ENCODE measurements at regions not wholly inside any gene's neighbourhood (a gene's known extent, or its start where the extent isn't known, plus 50 kb on each side); places are given as distances from the start of the nearest gene placed in this dataset.

DNA sequence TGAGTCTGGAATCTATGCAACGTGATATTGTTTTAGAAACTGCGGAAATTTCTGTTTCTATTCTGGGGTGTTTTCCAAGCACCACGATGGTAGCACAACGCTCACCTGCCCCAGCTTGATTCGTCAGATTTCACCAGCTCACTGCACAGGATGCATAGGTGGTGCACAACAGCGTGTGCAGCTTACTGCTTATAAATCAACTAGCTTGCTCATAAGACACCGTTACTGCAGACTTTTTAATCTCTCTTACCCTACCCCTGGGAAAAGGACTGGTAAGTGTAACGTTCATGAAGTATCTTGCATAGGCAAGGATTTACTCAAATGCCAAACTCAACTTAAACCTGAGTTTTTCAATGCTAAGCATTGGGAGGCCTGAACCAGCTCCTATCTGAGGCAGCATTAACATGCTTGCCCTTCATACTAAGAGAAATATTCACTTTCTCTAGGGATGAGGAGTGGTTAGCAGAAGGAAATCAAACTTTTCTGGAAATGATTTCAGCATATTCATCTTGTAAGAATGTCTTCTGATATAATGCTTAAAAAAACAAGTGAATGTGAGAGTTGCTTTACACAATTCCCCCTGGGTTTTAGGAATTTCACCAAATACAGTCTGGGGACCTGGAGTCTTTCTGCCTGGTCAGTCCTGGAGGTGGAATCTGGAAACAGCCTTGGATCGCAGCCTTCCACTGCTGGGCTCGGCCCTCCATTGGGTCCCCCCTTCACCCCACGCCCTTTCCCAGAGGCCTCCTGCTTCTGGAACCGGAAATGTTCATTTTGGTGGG lies 100.6 kb downstream of the DACT2 start:
- ATAC-seq (peak; percentile 24), DNase-seq (no peak)
- no peaks in the 10 kb centered on the region for H3K36me3 ChIP-seq (replicated peaks in 1 of 2; ENCODE audit: insufficient read depth in 1 of 2, low read depth in 2 of 2)
- intact Hi-C loops (cut with DNase I) = no loop called here
- H3K9me3 ChIP-seq = no peaks in the 10 kb centered on the region
- H3K27me3 ChIP-seq = no peaks in the 10 kb centered on the region
- no peak overlapping the region for H3K27ac ChIP-seq
- H3K4me3 ChIP-seq = no peak overlapping the region
- TF ChIP-seq, protein P1, sequence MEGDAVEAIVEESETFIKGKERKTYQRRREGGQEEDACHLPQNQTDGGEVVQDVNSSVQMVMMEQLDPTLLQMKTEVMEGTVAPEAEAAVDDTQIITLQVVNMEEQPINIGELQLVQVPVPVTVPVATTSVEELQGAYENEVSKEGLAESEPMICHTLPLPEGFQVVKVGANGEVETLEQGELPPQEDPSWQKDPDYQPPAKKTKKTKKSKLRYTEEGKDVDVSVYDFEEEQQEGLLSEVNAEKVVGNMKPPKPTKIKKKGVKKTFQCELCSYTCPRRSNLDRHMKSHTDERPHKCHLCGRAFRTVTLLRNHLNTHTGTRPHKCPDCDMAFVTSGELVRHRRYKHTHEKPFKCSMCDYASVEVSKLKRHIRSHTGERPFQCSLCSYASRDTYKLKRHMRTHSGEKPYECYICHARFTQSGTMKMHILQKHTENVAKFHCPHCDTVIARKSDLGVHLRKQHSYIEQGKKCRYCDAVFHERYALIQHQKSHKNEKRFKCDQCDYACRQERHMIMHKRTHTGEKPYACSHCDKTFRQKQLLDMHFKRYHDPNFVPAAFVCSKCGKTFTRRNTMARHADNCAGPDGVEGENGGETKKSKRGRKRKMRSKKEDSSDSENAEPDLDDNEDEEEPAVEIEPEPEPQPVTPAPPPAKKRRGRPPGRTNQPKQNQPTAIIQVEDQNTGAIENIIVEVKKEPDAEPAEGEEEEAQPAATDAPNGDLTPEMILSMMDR (IDR thresholded peaks at IDR 0.05) = no peak
- TF ChIP-seq POLR2A (IDR thresholded peaks at IDR 0.05) = no peak
- H3K4me1 ChIP-seq = no peaks in the 10 kb centered on the region
- 69 to 73% methylated on average over 12 of the region's 12 CpGs for WGBS, 2 donors

DNA sequence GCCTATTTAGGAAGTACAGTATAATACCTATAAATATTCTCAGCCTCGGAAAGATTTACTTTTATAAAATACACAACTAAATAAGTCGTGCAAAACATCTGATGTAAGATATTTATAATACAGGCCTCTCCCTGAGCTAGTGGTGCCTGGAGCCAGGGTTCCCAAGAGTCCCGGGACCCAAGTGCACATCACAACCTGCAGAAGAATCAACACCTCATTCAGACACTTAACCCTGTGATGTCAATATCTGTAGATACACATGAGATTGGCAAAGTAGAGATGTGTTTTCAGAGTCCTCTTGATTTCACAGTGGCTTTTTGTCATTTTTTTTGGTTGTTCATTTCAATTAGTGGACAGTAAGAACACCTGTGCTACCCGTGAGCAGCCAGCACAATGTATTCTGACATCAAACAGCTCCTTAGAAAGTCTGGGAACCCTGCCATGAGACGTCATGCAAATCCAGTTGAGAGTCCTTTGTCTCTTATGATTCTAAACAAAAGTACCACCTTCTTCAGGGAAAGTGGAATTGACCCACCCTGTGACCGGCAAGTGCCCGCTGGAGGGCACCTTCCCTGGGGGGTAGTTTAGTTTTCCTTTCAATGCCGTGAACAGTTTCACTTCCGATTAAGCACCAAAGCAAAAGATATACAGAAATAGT lies 101.6 kb downstream of the DACT2 start:
- WGBS, 2 donors = 62 to 67% methylated on average over 9 of the region's 9 CpGs
- intact Hi-C loops (cut with DNase I) = no loop called here
- TF ChIP-seq, protein P1 (IDR thresholded peaks at IDR 0.05) = no peak

DNA sequence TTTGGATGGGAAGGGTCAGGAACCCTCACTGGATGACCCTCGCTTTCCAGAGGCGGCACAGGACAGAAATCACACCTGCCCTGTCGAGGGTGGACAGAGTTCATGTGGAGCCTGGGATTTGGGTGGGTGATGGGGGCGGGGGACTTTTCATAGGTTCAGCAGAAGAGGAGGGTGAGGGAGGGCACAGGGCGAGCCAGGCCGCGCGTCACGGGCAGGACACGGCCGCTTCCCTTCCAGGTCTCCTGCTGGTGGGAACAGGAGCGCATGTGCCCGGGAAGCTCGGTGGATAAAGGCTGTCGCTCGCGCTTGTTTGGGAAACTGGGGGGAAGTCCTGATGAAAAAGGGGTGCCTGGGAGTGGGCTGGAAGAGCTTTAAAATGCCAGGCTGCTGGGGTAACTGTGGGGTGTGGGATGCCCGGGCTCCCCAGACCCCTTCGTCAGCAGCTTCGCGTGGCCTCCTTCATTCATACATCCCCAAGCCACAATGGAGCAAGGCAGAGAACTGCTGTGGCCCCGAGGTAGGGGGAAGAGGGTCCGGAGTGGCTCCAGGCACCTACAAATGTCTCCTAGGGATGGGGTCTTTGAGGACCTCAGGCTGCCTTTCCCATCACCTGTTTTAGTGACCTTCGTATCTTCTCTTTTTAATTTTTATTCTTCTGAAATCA lies 102.2 kb downstream of the DACT2 start:
- H3K27ac ChIP-seq = no peak overlapping the region
- no peaks in the 10 kb centered on the region for H3K9me3 ChIP-seq
- H3K4me3 ChIP-seq = no peak overlapping the region
- H3K27me3 ChIP-seq = no peaks in the 10 kb centered on the region
- TF ChIP-seq, protein P1 (IDR thresholded peaks at IDR 0.05) = no peak
- no peak for TF ChIP-seq POLR2A (IDR thresholded peaks at IDR 0.05)
- DNase-seq = no peak
- H3K4me1 ChIP-seq = no peaks in the 10 kb centered on the region
- no peak for ATAC-seq
- 89 to 91% methylated on average over 24 of the region's 24 CpGs for WGBS, 2 donors
- no peaks in the 10 kb centered on the region for H3K36me3 ChIP-seq (replicated peaks in 1 of 2; ENCODE audit: insufficient read depth in 1 of 2, low read depth in 2 of 2)
- intact Hi-C loops (cut with DNase I) = no loop called here

More for the DNA sequence above, 101.6 kb downstream of the DACT2 start:
- no peak for ATAC-seq
- no peak overlapping the region for H3K4me3 ChIP-seq
- no peak overlapping the region for H3K27ac ChIP-seq
- no peaks in the 10 kb centered on the region for H3K36me3 ChIP-seq (replicated peaks in 1 of 2; ENCODE audit: insufficient read depth in 1 of 2, low read depth in 2 of 2)
- DNase-seq = no peak
- H3K4me1 ChIP-seq = no peaks in the 10 kb centered on the region
- no peaks in the 10 kb centered on the region for H3K27me3 ChIP-seq
- H3K9me3 ChIP-seq = no peaks in the 10 kb centered on the region

DNA sequence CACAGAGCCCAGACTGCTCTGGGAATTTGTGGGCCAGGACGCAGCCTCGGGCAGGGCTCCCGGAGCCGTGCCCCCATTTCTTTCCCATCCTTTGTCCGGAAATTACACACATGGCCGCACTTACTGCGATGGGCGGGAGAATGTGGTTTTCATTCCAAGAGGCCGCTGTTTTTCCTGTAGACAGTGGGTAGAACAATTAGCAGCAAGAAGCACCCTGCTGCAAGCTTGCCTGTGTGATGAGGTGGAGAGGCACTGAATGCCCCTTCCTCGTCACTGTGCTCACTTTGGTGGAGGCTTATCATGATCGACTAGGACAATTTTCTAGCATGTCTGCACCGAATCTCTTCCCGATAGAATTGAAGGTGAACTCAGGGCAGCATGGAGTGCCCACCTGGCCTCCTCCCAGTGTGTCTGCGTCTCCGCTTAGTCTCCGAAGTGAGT lies 102.8 kb downstream of the DACT2 start:
- Histone ChIP-seq H3K27me3 (no peaks in the 10 kb centered on the region), H3K4me3 (no peak overlapping the region), H3K9me3 (no peaks in the 10 kb centered on the region), H3K36me3 (replicated peaks in 1 of 2; ENCODE audit: insufficient read depth in 1 of 2, low read depth in 2 of 2) (no peaks in the 10 kb centered on the region), H3K4me1 (no peaks in the 10 kb centered on the region), H3K27ac (no peak overlapping the region)
- ATAC-seq = no peak
- no peak for DNase-seq
- TF ChIP-seq, protein P1 (IDR thresholded peaks at IDR 0.05) = no peak
- TF ChIP-seq POLR2A (IDR thresholded peaks at IDR 0.05) = no peak
- intact Hi-C loops (cut with DNase I) = no loop called here
- 75 to 92% methylated on average over 16 of the region's 16 CpGs for WGBS, 2 donors

Data from body of pancreas (tissue), 4 donors.